GM23248 (cell line): ENCODE measurements at regions not wholly inside any gene's neighbourhood (a gene's known extent, or its start where the extent isn't known, plus 50 kb on each side); places are given as distances from the start of the nearest gene placed in this dataset.
"Not testable (repeated sequence)": the region's sequence is repeated elsewhere in the genome, so short reads cannot be mapped to it uniquely, and the experiment has no call there.

Experiments
- DNase-seq: peaks from one replicate; pipeline ENCODE4 v3.0.0-alpha.2; 2015
- H2AFZ ChIP-seq: fragments of 200-600 bp; sonication (generic); 2 replicates; pipeline ENCODE4 v1.6.1; 2016; ENCODE audit warnings: antibody characterized with exemption
- H3F3A ChIP-seq: fragments of 200-600 bp; sonication (generic); 2 replicates; pipeline ENCODE4 v1.6.1; 2016; ENCODE audit warnings: mild to moderate bottlenecking, antibody characterized with exemption, mixed run types; ENCODE audit not compliant: insufficient read depth
- H3K27ac ChIP-seq: fragments of 200-600 bp; sonication (generic); 2 replicates; pipeline ENCODE4 v1.5.1; 2016; ENCODE audit warnings: mild to moderate bottlenecking
- H3K27me3 ChIP-seq: fragments of 200-600 bp; sonication (generic); replicated peaks from 2 replicates; pipeline ENCODE4 v1.6.1; 2016; ENCODE audit warnings: mild to moderate bottlenecking; ENCODE audit not compliant: insufficient read depth
- H3K36me3 ChIP-seq: fragments of 200-600 bp; sonication (generic); 2 replicates; pipeline ENCODE4 v1.6.1; 2016; ENCODE audit warnings: low read depth, mild to moderate bottlenecking
- H3K4me1 ChIP-seq: fragments of 200-600 bp; sonication (generic); 2 replicates; pipeline ENCODE4 v1.6.1; 2016; ENCODE audit warnings: mild to moderate bottlenecking; ENCODE audit not compliant: insufficient read depth
- H3K4me2 ChIP-seq: fragments of 200-600 bp; sonication (generic); one replicate; pipeline ENCODE4 v1.6.1; 2016; ENCODE audit warnings: mild to moderate bottlenecking; ENCODE audit not compliant: unreplicated experiment
- H3K4me3 ChIP-seq: fragments of 200-600 bp; sonication (generic); 2 replicates; pipeline ENCODE4 v1.5.1; 2016; ENCODE audit warnings: mild to moderate bottlenecking
- H3K79me2 ChIP-seq: fragments of 200-600 bp; sonication (generic); 2 replicates; pipeline ENCODE4 v1.6.1; 2016; ENCODE audit warnings: mild to moderate bottlenecking; ENCODE audit not compliant: insufficient read depth
- H3K9ac ChIP-seq: fragments of 200-600 bp; sonication (generic); 2 replicates; pipeline ENCODE4 v1.6.1; 2016; ENCODE audit warnings: mild to moderate bottlenecking
- H3K9me2 ChIP-seq: fragments of 200-600 bp; sonication (generic); 2 replicates; pipeline ENCODE4 v1.6.1; 2016; ENCODE audit warnings: mixed run types, mild to moderate bottlenecking, moderate library complexity; ENCODE audit not compliant: insufficient read depth
- H3K9me3 ChIP-seq: fragments of 200-600 bp; sonication (generic); one replicate; pipeline ENCODE4 v1.6.1; 2017; ENCODE audit warnings: low read depth
- H4K20me1 ChIP-seq: fragments of 200-600 bp; sonication (generic); 2 replicates; pipeline ENCODE4 v1.6.0; 2016; ENCODE audit not compliant: insufficient read depth
- EZH2 ChIP-seq: fragments of 200-600 bp; sonication (generic); IDR thresholded peaks from 2 replicates; pipeline ENCODE4 v1.6.1; 2018; ENCODE audit warnings: antibody characterized with exemption, mild to moderate bottlenecking; ENCODE audit not compliant: insufficient read depth, poor library complexity, severe bottlenecking
- EZH2phosphoT487 ChIP-seq: fragments of 200-600 bp; sonication (generic); IDR thresholded peaks from 2 replicates; pipeline ENCODE4 v1.6.1; 2018; ENCODE audit warnings: antibody characterized with exemption, moderate library complexity, mild to moderate bottlenecking, low read depth; ENCODE audit not compliant: insufficient read depth
- WGBS, 2 experiments: methylation state at CpG; one replicate each; pipeline ENCODE4 v1.1.6; 2015 to 2017; ENCODE audit warnings: low lambda C conversion rate in 2 of 2, low coverage in 1 of 2; ENCODE audit errors: missing lambda C conversion rate in 2 of 2; 5-methylcytosine and 5-hydroxymethylcytosine counted together
- in situ Hi-C: fragments of 300-500 bp; cut with MboI; formaldehyde crosslinking; loops from 2 replicates; pipeline ENCODE4 v1.15.0; 2020

GRCh38 chr14:37778135-37778943 is 182.9 kb downstream of the TTC6 start:
- H2AFZ ChIP-seq: no peak overlapping the region
- H3K4me2 ChIP-seq: no peak overlapping the region
- in situ Hi-C loops: no loop called here
- no peaks in the 10 kb centered on the region for H3F3A ChIP-seq
- WGBS, 2 experiments: 42 to 54% methylated on average over 5 of the region's 5 CpGs
- H3K79me2 ChIP-seq: no peaks in the 10 kb centered on the region
- H3K27me3 ChIP-seq: no peaks in the 10 kb centered on the region
- no peaks in the 10 kb centered on the region for H3K9me2 ChIP-seq
- H3K4me3 ChIP-seq: no peak overlapping the region
- H3K27ac ChIP-seq: no peak overlapping the region
- no peak for TF ChIP-seq EZH2
- TF ChIP-seq EZH2phosphoT487: no peak
- no peaks in the 10 kb centered on the region for H3K9me3 ChIP-seq
- no peak overlapping the region for H3K9ac ChIP-seq
- no peaks in the 10 kb centered on the region for H3K36me3 ChIP-seq
- H3K4me1 ChIP-seq: no peaks in the 10 kb centered on the region
- no peaks in the 10 kb centered on the region for H4K20me1 ChIP-seq
- no peak for DNase-seq

- in situ Hi-C loops: no loop called here
- no peak overlapping the region for H3K9ac ChIP-seq
- H3K36me3 ChIP-seq: no peaks in the 10 kb centered on the region
- H3K9me3 ChIP-seq: no peaks in the 10 kb centered on the region
- no peak for DNase-seq
- no peak overlapping the region for H3K4me2 ChIP-seq
- H3K4me1 ChIP-seq: no peaks in the 10 kb centered on the region
- no peak for TF ChIP-seq EZH2
- no peak for TF ChIP-seq EZH2phosphoT487
- no peaks in the 10 kb centered on the region for H3K27me3 ChIP-seq
- H3K79me2 ChIP-seq: no peaks in the 10 kb centered on the region
- no peak overlapping the region for H3K27ac ChIP-seq
- no peak overlapping the region for H2AFZ ChIP-seq
- no peaks in the 10 kb centered on the region for H3K9me2 ChIP-seq
- H3K4me3 ChIP-seq: no peak overlapping the region
- no peaks in the 10 kb centered on the region for H3F3A ChIP-seq
- no peaks in the 10 kb centered on the region for H4K20me1 ChIP-seq
These were observed 184.1 kb downstream of the TTC6 start for GRCh38 chr14:37779480-37779879.

DNA sequence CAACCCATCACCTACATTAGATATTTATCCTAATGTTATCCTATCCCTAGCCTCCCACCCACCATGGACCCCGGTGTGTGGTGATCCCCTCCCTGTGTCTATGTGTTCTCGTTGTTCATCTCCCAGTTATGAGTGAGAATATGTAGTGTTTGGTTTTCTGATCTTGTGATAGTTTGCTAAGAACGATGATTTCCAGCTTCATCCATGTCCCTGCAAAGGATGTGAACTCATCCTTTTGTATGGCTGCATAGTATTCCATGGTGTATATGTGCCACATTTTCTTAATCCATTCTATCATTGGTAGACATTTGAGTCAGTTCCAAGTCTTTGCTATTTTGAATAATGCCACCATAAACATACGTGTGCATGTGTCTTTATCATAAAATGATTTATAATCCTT is 185.3 kb downstream of the TTC6 start:
- WGBS, 2 experiments: 28% methylated on average over 4 of the region's 4 CpGs
- H3K4me2 ChIP-seq, H3K4me3 ChIP-seq, H3K9ac ChIP-seq, H3K9me2 ChIP-seq, H3F3A ChIP-seq, H2AFZ ChIP-seq, H3K27ac ChIP-seq, H3K4me1 ChIP-seq, H3K79me2 ChIP-seq, H3K9me3 ChIP-seq, H3K36me3 ChIP-seq, DNase-seq, in situ Hi-C loops, H3K27me3 ChIP-seq, H4K20me1 ChIP-seq: not testable (repeated sequence)

- H3K79me2 ChIP-seq, H3K4me1 ChIP-seq, H3K36me3 ChIP-seq, in situ Hi-C loops, DNase-seq, H3K27ac ChIP-seq, H2AFZ ChIP-seq, H3K27me3 ChIP-seq, H4K20me1 ChIP-seq, H3K9ac ChIP-seq, H3K9me3 ChIP-seq, H3K9me2 ChIP-seq, H3K4me2 ChIP-seq, H3F3A ChIP-seq, H3K4me3 ChIP-seq: not testable (repeated sequence)
- whole genome bisulfite sequencing, 2 experiments: 5 to 7% methylated on average over 3 of the region's 3 CpGs
These were observed 188.9 kb downstream of the TTC6 start for GRCh38 chr14:37784203-37784826.

DNA sequence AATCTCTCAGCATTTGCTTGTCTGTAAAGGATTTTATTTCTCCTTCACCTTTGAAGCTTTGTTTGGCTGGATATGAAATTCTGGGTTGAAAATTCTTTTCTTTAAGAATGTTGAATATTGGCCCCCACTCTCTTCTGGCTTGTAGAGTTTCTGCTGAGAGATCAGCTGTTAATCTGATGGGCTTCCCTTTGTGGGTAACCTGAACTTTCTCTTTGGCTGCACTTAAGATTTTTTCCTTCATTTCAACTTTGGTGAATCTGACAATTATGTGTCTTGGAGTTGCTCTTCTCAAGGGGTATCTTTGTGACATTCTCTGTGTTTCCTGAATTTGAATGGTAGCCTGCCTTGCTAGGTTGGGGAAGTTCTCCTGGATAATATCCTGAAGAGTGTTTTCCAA is 189.4 kb downstream of the TTC6 start:
- in situ Hi-C loops, H3K79me2 ChIP-seq, H3K9ac ChIP-seq, H3K9me2 ChIP-seq, H3K27ac ChIP-seq, H3K9me3 ChIP-seq, H3K4me2 ChIP-seq, H3K4me3 ChIP-seq, DNase-seq, H2AFZ ChIP-seq, H3K4me1 ChIP-seq, H3K27me3 ChIP-seq, H3K36me3 ChIP-seq, H4K20me1 ChIP-seq, H3F3A ChIP-seq: not testable (repeated sequence)

DNA sequence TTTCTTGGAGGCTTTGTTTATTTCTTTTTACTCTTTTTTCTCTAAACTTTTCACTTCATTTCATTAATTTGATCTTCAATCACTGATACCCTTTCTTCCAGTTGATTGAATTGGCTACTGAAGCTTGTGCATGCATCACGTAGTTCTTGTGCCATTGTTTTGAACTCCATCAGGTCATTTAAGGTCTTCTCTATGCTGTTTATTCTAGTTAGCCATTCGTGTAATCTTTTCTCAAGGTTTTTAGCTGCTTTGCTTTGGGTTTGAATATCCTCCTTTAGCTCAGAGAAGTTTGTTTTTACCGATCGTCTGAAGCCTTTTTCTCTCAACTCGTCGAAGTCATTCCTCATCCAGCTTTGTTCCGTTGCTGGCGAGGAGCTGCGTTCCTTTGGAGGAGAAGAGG is 189.9 kb downstream of the TTC6 start:
- in situ Hi-C loops, H4K20me1 ChIP-seq, H3F3A ChIP-seq, H3K27ac ChIP-seq, H3K27me3 ChIP-seq, H2AFZ ChIP-seq, H3K4me3 ChIP-seq, H3K79me2 ChIP-seq, H3K9ac ChIP-seq, DNase-seq, H3K9me2 ChIP-seq, H3K9me3 ChIP-seq, H3K4me1 ChIP-seq, H3K36me3 ChIP-seq, H3K4me2 ChIP-seq: not testable (repeated sequence)
- 60 to 68% methylated on average over 9 of the region's 9 CpGs for WGBS, 2 experiments

GRCh38 chr14:37786114-37786625 is 190.7 kb downstream of the TTC6 start:
- H3K36me3 ChIP-seq, H3K9ac ChIP-seq, H3K4me2 ChIP-seq, H4K20me1 ChIP-seq, H3K9me2 ChIP-seq, H3K27ac ChIP-seq, H2AFZ ChIP-seq, H3F3A ChIP-seq, H3K4me3 ChIP-seq, H3K79me2 ChIP-seq, H3K27me3 ChIP-seq, H3K9me3 ChIP-seq, DNase-seq, in situ Hi-C loops, H3K4me1 ChIP-seq: not testable (repeated sequence)
- 54 to 57% methylated on average over 14 of the region's 14 CpGs for WGBS, 2 experiments
